GM23338 (cell line): ENCODE measurements at regions not wholly inside any gene's neighbourhood (a gene's known extent, or its start where the extent isn't known, plus 50 kb on each side); places are given as distances from the start of the nearest gene placed in this dataset.

Experiments
- ATAC-seq: fragments of 200-7000 bp; cut with Tn5 transposase; 3 replicates; pipeline ENCODE4 v1.9.1; 2020
- DNase-seq: peaks from one replicate; pipeline ENCODE4 v3.0.0-alpha.2; 2015; ENCODE audit warnings: low spot score
- H2AFZ ChIP-seq: fragments of 200-600 bp; sonication (generic); 2 replicates; pipeline ENCODE4 v1.8.0; 2016; ENCODE audit warnings: antibody characterized with exemption, mild to moderate bottlenecking, moderate library complexity
- H3F3A ChIP-seq: fragments of 200-600 bp; sonication (generic); replicated peaks from 2 replicates; pipeline ENCODE4 v1.8.0; 2017; ENCODE audit warnings: antibody characterized with exemption, mixed run types, low read depth
- H3K27ac ChIP-seq: fragments of 200-600 bp; sonication (generic); 2 replicates; pipeline ENCODE4 v1.6.1; 2016; ENCODE audit warnings: low read depth
- H3K27me3 ChIP-seq: fragments of 200-600 bp; sonication (generic); 2 replicates; pipeline ENCODE4 v1.8.0; 2016; ENCODE audit warnings: mild to moderate bottlenecking, mixed run types, moderate library complexity; ENCODE audit not compliant: insufficient read depth
- H3K36me3 ChIP-seq: fragments of 200-600 bp; sonication (generic); 2 replicates; pipeline ENCODE4 v1.8.0; 2016; ENCODE audit warnings: mild to moderate bottlenecking; ENCODE audit not compliant: insufficient read depth
- H3K4me1 ChIP-seq: fragments of 200-600 bp; sonication (generic); 2 replicates; pipeline ENCODE4 v1.8.0; 2016; ENCODE audit warnings: mild to moderate bottlenecking, moderate library complexity; ENCODE audit not compliant: insufficient read depth
- H3K4me2 ChIP-seq: fragments of 200-600 bp; sonication (generic); 2 replicates; pipeline ENCODE4 v1.7.1; 2017; ENCODE audit warnings: mixed run types
- H3K4me3 ChIP-seq: fragments of 200-600 bp; sonication (generic); 2 replicates; pipeline ENCODE4 v1.6.1; 2016; ENCODE audit warnings: mixed run types
- H3K79me2 ChIP-seq: fragments of 200-600 bp; sonication (generic); replicated peaks from 2 replicates; pipeline ENCODE4 v1.8.0; 2017; ENCODE audit warnings: mild to moderate bottlenecking; ENCODE audit not compliant: insufficient read depth
- H3K9me2 ChIP-seq: fragments of 200-600 bp; sonication (generic); 2 replicates; pipeline ENCODE4 v1.8.0; 2017; ENCODE audit not compliant: insufficient read depth
- H4K20me1 ChIP-seq: fragments of 200-600 bp; sonication (generic); replicated peaks from 2 replicates; pipeline ENCODE4 v1.8.0; 2017; ENCODE audit warnings: mild to moderate bottlenecking; ENCODE audit not compliant: insufficient read depth
- H3K27ac Mint-ChIP-seq: 2 replicates; pipeline ENCODE4 v1.8.0; 2020; ENCODE audit warnings: inconsistent platforms, mild to moderate bottlenecking, moderate library complexity, mixed read lengths
- H3K27me3 Mint-ChIP-seq: 3 replicates; pipeline ENCODE4 v1.8.0; 2022; ENCODE audit warnings: low read depth, mild to moderate bottlenecking, moderate library complexity, mixed read lengths, inconsistent platforms; ENCODE audit not compliant: insufficient read depth, poor library complexity
- H3K36me3 Mint-ChIP-seq: 3 replicates; pipeline ENCODE4 v1.8.0; 2021; ENCODE audit warnings: low read depth, mild to moderate bottlenecking, inconsistent platforms, moderate library complexity, mixed read lengths
- H3K4me1 Mint-ChIP-seq: 3 replicates; pipeline ENCODE4 v1.8.0; 2020; ENCODE audit warnings: mild to moderate bottlenecking, inconsistent platforms, mixed read lengths
- H3K4me3 Mint-ChIP-seq: 3 replicates; pipeline ENCODE4 v1.8.0; 2021; ENCODE audit warnings: moderate library complexity, mild to moderate bottlenecking, inconsistent platforms, mixed read lengths
- H3K9me3 Mint-ChIP-seq: 3 replicates; pipeline ENCODE4 v1.8.0; 2020; ENCODE audit warnings: moderate library complexity, mild to moderate bottlenecking, inconsistent platforms, mixed read lengths
- CREB1 ChIP-seq: fragments of 250-450 bp; sonication (Bioruptor Pico); IDR thresholded peaks from 2 replicates; pipeline ENCODE4 v1.5.0; 2020; ENCODE audit warnings: low read depth, mild to moderate bottlenecking, moderate library complexity
- EZH2phosphoT487 ChIP-seq: fragments of 200-600 bp; sonication (generic); IDR thresholded peaks from one replicate; pipeline ENCODE4 v1.8.1; 2018; ENCODE audit warnings: antibody characterized with exemption; ENCODE audit not compliant: unreplicated experiment
- JUNB ChIP-seq: IDR thresholded peaks from one replicate; pipeline ENCODE4 v1.6.1; 2016; ENCODE audit warnings: antibody characterized with exemption; ENCODE audit not compliant: unreplicated experiment
- NANOG ChIP-seq: IDR thresholded peaks from 2 replicates; pipeline ENCODE4 v1.6.1; 2016; ENCODE audit warnings: antibody characterized with exemption, borderline replicate concordance
- POLR2AphosphoS5 ChIP-seq: IDR thresholded peaks from 2 replicates; pipeline ENCODE4 v1.6.1; 2016; ENCODE audit warnings: antibody characterized with exemption, low read depth
- STAT1 ChIP-seq: IDR thresholded peaks from one replicate; pipeline ENCODE4 v1.6.1; 2016; ENCODE audit warnings: antibody characterized with exemption; ENCODE audit not compliant: unreplicated experiment
- TF ChIP-seq, protein P1 (sequence below): IDR thresholded peaks from one replicate; pipeline ENCODE4 v1.6.1; 2018; ENCODE audit warnings: antibody characterized with exemption; ENCODE audit not compliant: unreplicated experiment
- TF ChIP-seq, protein P2 (sequence below): fragments of 250-450 bp; sonication (Bioruptor Pico); IDR thresholded peaks from 2 replicates; pipeline ENCODE4 v1.5.0; 2020; ENCODE audit warnings: mild to moderate bottlenecking, moderate library complexity

DNA sequence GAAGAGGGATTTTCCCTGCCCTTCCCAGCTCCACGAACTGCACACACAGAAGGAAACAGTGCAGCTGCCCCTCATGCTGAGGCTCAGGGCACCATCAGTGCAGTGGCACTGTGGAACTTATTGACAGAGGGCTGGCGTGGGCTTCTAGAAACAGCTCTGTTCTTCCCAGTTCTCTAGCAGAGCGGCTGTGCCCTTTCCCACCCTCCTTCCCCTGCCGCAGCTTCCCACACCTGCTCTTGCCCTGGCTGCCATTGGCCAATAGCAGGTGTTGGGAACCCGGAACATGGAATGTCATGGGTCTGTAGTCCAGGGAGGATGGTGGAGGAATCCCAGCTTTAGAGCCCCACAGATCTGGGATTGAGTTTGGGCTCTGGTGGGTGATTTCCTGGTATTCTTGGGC lies 343.8 kb downstream of the RPS6KC1 start (continued):
- TF ChIP-seq, protein P1, sequence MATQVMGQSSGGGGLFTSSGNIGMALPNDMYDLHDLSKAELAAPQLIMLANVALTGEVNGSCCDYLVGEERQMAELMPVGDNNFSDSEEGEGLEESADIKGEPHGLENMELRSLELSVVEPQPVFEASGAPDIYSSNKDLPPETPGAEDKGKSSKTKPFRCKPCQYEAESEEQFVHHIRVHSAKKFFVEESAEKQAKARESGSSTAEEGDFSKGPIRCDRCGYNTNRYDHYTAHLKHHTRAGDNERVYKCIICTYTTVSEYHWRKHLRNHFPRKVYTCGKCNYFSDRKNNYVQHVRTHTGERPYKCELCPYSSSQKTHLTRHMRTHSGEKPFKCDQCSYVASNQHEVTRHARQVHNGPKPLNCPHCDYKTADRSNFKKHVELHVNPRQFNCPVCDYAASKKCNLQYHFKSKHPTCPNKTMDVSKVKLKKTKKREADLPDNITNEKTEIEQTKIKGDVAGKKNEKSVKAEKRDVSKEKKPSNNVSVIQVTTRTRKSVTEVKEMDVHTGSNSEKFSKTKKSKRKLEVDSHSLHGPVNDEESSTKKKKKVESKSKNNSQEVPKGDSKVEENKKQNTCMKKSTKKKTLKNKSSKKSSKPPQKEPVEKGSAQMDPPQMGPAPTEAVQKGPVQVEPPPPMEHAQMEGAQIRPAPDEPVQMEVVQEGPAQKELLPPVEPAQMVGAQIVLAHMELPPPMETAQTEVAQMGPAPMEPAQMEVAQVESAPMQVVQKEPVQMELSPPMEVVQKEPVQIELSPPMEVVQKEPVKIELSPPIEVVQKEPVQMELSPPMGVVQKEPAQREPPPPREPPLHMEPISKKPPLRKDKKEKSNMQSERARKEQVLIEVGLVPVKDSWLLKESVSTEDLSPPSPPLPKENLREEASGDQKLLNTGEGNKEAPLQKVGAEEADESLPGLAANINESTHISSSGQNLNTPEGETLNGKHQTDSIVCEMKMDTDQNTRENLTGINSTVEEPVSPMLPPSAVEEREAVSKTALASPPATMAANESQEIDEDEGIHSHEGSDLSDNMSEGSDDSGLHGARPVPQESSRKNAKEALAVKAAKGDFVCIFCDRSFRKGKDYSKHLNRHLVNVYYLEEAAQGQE = no peak
- TF ChIP-seq STAT1 (no peak), NANOG (no peak)
- TF ChIP-seq, protein P2, sequence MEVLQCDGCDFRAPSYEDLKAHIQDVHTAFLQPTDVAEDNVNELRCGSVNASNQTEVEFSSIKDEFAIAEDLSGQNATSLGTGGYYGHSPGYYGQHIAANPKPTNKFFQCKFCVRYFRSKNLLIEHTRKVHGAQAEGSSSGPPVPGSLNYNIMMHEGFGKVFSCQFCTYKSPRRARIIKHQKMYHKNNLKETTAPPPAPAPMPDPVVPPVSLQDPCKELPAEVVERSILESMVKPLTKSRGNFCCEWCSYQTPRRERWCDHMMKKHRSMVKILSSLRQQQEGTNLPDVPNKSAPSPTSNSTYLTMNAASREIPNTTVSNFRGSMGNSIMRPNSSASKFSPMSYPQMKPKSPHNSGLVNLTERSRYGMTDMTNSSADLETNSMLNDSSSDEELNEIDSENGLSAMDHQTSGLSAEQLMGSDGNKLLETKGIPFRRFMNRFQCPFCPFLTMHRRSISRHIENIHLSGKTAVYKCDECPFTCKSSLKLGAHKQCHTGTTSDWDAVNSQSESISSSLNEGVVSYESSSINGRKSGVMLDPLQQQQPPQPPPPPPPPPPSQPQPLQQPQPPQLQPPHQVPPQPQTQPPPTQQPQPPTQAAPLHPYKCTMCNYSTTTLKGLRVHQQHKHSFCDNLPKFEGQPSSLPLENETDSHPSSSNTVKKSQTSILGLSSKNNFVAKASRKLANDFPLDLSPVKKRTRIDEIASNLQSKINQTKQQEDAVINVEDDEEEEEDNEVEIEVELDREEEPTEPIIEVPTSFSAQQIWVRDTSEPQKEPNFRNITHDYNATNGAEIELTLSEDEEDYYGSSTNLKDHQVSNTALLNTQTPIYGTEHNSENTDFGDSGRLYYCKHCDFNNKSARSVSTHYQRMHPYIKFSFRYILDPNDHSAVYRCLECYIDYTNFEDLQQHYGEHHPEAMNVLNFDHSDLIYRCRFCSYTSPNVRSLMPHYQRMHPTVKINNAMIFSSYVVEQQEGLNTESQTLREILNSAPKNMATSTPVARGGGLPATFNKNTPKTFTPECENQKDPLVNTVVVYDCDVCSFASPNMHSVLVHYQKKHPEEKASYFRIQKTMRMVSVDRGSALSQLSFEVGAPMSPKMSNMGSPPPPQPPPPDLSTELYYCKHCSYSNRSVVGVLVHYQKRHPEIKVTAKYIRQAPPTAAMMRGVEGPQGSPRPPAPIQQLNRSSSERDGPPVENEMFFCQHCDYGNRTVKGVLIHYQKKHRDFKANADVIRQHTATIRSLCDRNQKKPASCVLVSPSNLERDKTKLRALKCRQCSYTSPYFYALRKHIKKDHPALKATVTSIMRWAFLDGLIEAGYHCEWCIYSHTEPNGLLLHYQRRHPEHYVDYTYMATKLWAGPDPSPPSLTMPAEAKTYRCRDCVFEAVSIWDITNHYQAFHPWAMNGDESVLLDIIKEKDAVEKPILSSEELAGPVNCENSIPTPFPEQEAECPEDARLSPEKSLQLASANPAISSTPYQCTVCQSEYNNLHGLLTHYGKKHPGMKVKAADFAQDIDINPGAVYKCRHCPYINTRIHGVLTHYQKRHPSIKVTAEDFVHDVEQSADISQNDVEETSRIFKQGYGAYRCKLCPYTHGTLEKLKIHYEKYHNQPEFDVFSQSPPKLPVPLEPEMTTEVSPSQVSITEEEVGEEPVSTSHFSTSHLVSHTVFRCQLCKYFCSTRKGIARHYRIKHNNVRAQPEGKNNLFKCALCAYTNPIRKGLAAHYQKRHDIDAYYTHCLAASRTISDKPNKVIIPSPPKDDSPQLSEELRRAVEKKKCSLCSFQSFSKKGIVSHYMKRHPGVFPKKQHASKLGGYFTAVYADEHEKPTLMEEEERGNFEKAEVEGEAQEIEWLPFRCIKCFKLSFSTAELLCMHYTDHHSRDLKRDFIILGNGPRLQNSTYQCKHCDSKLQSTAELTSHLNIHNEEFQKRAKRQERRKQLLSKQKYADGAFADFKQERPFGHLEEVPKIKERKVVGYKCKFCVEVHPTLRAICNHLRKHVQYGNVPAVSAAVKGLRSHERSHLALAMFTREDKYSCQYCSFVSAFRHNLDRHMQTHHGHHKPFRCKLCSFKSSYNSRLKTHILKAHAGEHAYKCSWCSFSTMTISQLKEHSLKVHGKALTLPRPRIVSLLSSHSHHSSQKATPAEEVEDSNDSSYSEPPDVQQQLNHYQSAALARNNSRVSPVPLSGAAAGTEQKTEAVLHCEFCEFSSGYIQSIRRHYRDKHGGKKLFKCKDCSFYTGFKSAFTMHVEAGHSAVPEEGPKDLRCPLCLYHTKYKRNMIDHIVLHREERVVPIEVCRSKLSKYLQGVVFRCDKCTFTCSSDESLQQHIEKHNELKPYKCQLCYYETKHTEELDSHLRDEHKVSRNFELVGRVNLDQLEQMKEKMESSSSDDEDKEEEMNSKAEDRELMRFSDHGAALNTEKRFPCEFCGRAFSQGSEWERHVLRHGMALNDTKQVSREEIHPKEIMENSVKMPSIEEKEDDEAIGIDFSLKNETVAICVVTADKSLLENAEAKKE = no peak

DNA sequence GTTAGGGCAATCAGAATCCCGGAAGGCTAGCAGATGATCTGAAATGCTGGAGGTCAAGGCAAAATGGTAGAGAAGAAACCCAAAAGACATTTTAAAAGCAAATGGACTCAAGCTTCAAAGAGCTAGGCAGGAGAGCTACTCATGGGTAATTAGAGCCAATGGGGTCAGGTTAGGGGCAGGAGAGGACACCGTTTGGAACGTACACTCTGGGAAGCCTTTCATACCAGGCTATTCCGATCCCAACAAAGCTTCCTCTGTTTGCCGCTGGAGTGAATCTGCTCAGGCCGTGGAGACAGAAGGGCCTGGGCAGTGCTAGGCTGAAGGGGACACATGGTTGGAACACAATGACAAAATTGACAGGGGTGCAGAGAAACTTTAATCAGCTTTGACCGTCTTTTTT lies 346.6 kb downstream of the RPS6KC1 start:
- ATAC-seq (no peak), DNase-seq (no peak)
- Mint-ChIP-seq H3K9me3 (no peaks in the 10 kb centered on the region), H3K4me3 (no peak overlapping the region), H3K27me3 (peaks cover 4% of the 10 kb centered on the region), H3K27ac (no peak overlapping the region), H3K36me3 (no peaks in the 10 kb centered on the region), H3K4me1 (no peaks in the 10 kb centered on the region)
- no peaks in the 10 kb centered on the region for H3K4me1 ChIP-seq
- H3K79me2 ChIP-seq = no peaks in the 10 kb centered on the region
- H3K27me3 ChIP-seq = no peaks in the 10 kb centered on the region
- H3K4me2 ChIP-seq = no peak overlapping the region
- no peak overlapping the region for H3K27ac ChIP-seq
- H3K36me3 ChIP-seq = no peaks in the 10 kb centered on the region
- no peak overlapping the region for H3K4me3 ChIP-seq
- H3F3A ChIP-seq = no peaks in the 10 kb centered on the region
- no peaks in the 10 kb centered on the region for H4K20me1 ChIP-seq
- H2AFZ ChIP-seq = no peak overlapping the region
- H3K9me2 ChIP-seq = peaks cover 3% of the 10 kb centered on the region; the same call in 1 of the 2 replicates
- TF ChIP-seq CREB1 (CRISPR knock-in tag) = no peak
- TF ChIP-seq EZH2phosphoT487 = no peak
- TF ChIP-seq, protein P1 = no peak
- TF ChIP-seq POLR2AphosphoS5 = no peak
- TF ChIP-seq STAT1 = no peak
- TF ChIP-seq JUNB = no peak
